Stimulated activated CD4-positive, alpha-beta T cell treated with anti-CD3 and anti-CD28 coated beads, Interleukin-15, amount 100 ng/mL, for 48 hours (primary cell): ENCODE measurements at regions not wholly inside any gene's neighbourhood (a gene's known extent, or its start where the extent isn't known, plus 50 kb on each side); places are given as distances from the start of the nearest gene placed in this dataset.
"Not testable (repeated sequence)": the region's sequence is repeated elsewhere in the genome, so short reads cannot be mapped to it uniquely, and the experiment has no call there.

Experiments used
- DNase-seq, 2 donors: peaks; one replicate each; pipeline ENCODE4 v3.0.0-alpha.2; 2020; ENCODE audit warnings: low read depth in 2 of 2

GRCh38 chr1:81738875-81739274, 61.9 kb upstream of the ADGRL2 start:
- no peak for DNase-seq

- no peak for DNase-seq
These were observed 67.3 kb upstream of the ADGRL2 start for GRCh38 chr1:81733480-81733879.

GRCh38 chr1:81731989-81732388, 68.7 kb upstream of the ADGRL2 start:
- no peak for DNase-seq

- DNase-seq, result no peak
These were observed 69.9 kb upstream of the ADGRL2 start for GRCh38 chr1:81730881-81731280.

GRCh38 chr1:81730299-81730698, 70.4 kb upstream of the ADGRL2 start:
- not testable (repeated sequence) for DNase-seq

GRCh38 chr1:81729818-81730217, 70.9 kb upstream of the ADGRL2 start:
- no peak for DNase-seq

GRCh38 chr1:81729239-81729638, 71.5 kb upstream of the ADGRL2 start:
- no peak for DNase-seq

- DNase-seq, result no peak
These were observed 74.9 kb upstream of the ADGRL2 start for GRCh38 chr1:81725823-81726222.

- not testable (repeated sequence) for DNase-seq
These were observed 78.0 kb upstream of the ADGRL2 start for GRCh38 chr1:81722631-81723328.

- not testable (repeated sequence) for DNase-seq
These were observed 80.5 kb upstream of the ADGRL2 start for GRCh38 chr1:81720256-81720655.

GRCh38 chr1:81717230-81717629, 83.5 kb upstream of the ADGRL2 start:
- DNase-seq, result no peak

GRCh38 chr1:81715391-81715790, 85.3 kb upstream of the ADGRL2 start:
- no peak for DNase-seq

GRCh38 chr1:81714636-81715035, 86.1 kb upstream of the ADGRL2 start:
- no peak for DNase-seq

GRCh38 chr1:81712425-81712824, 88.3 kb upstream of the ADGRL2 start:
- no peak for DNase-seq

- no peak for DNase-seq
These were observed 89.9 kb upstream of the ADGRL2 start for GRCh38 chr1:81710857-81711256.

GRCh38 chr1:81708250-81708649, 92.5 kb upstream of the ADGRL2 start:
- no peak for DNase-seq

- no peak for DNase-seq
These were observed 93.9 kb upstream of the ADGRL2 start for GRCh38 chr1:81706650-81707435.

- no peak for DNase-seq
These were observed 96.8 kb upstream of the ADGRL2 start for GRCh38 chr1:81703756-81704463.

- DNase-seq, result no peak
These were observed 97.4 kb upstream of the ADGRL2 start for GRCh38 chr1:81703391-81703755.

GRCh38 chr1:81702903-81703302, 97.8 kb upstream of the ADGRL2 start:
- no peak for DNase-seq

- no peak for DNase-seq
These were observed 98.5 kb upstream of the ADGRL2 start for GRCh38 chr1:81702079-81702715.
